GM19395 (cell line): ENCODE measurements at regions not wholly inside any gene's neighbourhood (a gene's known extent, or its start where the extent isn't known, plus 50 kb on each side); places are given as distances from the start of the nearest gene placed in this dataset.
"Not testable (repeated sequence)": the region's sequence is repeated elsewhere in the genome, so short reads cannot be mapped to it uniquely, and the experiment has no call there.

ENCODE experiments used
- ATAC-seq: cut with Tn5 transposase; IDR thresholded peaks from one replicate; pipeline ENCODE4 v1.9.1; 2021; ENCODE audit warnings: mild to moderate bottlenecking, moderate library complexity; ENCODE audit not compliant: unreplicated experiment

- ATAC-seq: no peak
These were observed 82.9 kb upstream of the APBB1IP start for GRCh38 chr10:26355241-26355640.

- peak; percentile 81 for ATAC-seq
These were observed 80.9 kb upstream of the APBB1IP start for GRCh38 chr10:26357203-26357602.

- no peak for ATAC-seq
These were observed 80.1 kb upstream of the APBB1IP start for GRCh38 chr10:26358071-26358470.

- no peak for ATAC-seq
These were observed 78.5 kb upstream of the APBB1IP start for GRCh38 chr10:26359670-26360069.

GRCh38 chr10:26361351-26361750 is 76.8 kb upstream of the APBB1IP start:
- no peak for ATAC-seq

- ATAC-seq: no peak
These were observed 76.2 kb upstream of the APBB1IP start for GRCh38 chr10:26361971-26362370.

GRCh38 chr10:26365681-26366358 is 72.3 kb upstream of the APBB1IP start:
- no peak for ATAC-seq

- not testable (repeated sequence) for ATAC-seq
These were observed 71.1 kb upstream of the APBB1IP start for GRCh38 chr10:26367035-26367434.

GRCh38 chr10:26367771-26368170 is 70.4 kb upstream of the APBB1IP start:
- ATAC-seq: peak; percentile 41

- ATAC-seq: peak; percentile 43
These were observed 69.7 kb upstream of the APBB1IP start for GRCh38 chr10:26368463-26368862.

GRCh38 chr10:26372513-26373354 is 65.4 kb upstream of the APBB1IP start:
- ATAC-seq: peak; percentile 76

- ATAC-seq: no peak
These were observed 63.7 kb upstream of the APBB1IP start for GRCh38 chr10:26374426-26374825.

- not testable (repeated sequence) for ATAC-seq
These were observed 60.8 kb upstream of the APBB1IP start for GRCh38 chr10:26377224-26377810.

GRCh38 chr10:26378861-26379294 is 59.3 kb upstream of the APBB1IP start:
- ATAC-seq: no peak

- ATAC-seq: no peak
These were observed 57.3 kb upstream of the APBB1IP start for GRCh38 chr10:26380815-26381214.

GRCh38 chr10:26381986-26382385 is 56.2 kb upstream of the APBB1IP start:
- no peak for ATAC-seq

- ATAC-seq: no peak
These were observed 53.5 kb upstream of the APBB1IP start for GRCh38 chr10:26384600-26384999.

- ATAC-seq: no peak
These were observed 52.7 kb upstream of the APBB1IP start for GRCh38 chr10:26385443-26385842.

GRCh38 chr10:26386781-26387180 is 51.4 kb upstream of the APBB1IP start:
- no peak for ATAC-seq
